Activated CD4-positive, alpha-beta T cell treated with anti-CD3 and anti-CD28 coated beads, Interleukin-2, amount 50 U/mL, for 1 hour (primary cell): ENCODE measurements at regions not wholly inside any gene's neighbourhood (a gene's known extent, or its start where the extent isn't known, plus 50 kb on each side); places are given as distances from the start of the nearest gene placed in this dataset.

ENCODE experiments used
- DNase-seq: peaks from one replicate; pipeline ENCODE4 v3.0.0-alpha.2; 2020

- no peak for DNase-seq
Measured at GRCh38 chr1:209506101-209506500, 77.4 kb upstream of the CAMK1G start.

- DNase-seq: no peak
Measured at GRCh38 chr1:209509039-209509438, 74.5 kb upstream of the CAMK1G start.

DNA sequence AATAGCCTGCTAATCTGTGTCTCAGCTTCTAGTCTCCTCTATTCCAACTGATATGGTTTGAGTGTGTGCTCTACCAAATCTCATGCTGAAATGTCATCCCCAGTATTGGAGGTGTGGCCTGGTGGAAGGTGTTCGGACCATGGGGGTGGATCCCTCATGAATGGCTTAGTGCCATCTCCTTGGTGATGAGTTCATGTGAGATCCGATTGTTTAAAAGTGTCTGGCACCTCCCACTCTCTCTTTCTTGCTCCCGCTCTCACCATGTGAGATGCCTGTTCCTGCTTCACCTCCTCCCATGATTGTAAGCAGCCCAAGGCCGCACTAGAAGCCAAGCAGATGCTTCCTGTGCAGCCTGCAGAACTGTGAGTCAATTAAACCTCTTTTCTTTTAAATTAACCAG, 73.5 kb upstream of the CAMK1G start:
- DNase-seq: no peak

GRCh38 chr1:209511169-209511568, 72.3 kb upstream of the CAMK1G start:
- no peak for DNase-seq

- no peak for DNase-seq
Measured at GRCh38 chr1:209512821-209513220, 70.7 kb upstream of the CAMK1G start.

- no peak for DNase-seq
Measured at GRCh38 chr1:209513226-209513625, 70.3 kb upstream of the CAMK1G start.

GRCh38 chr1:209516771-209517680, 66.5 kb upstream of the CAMK1G start:
- DNase-seq: no peak

DNA sequence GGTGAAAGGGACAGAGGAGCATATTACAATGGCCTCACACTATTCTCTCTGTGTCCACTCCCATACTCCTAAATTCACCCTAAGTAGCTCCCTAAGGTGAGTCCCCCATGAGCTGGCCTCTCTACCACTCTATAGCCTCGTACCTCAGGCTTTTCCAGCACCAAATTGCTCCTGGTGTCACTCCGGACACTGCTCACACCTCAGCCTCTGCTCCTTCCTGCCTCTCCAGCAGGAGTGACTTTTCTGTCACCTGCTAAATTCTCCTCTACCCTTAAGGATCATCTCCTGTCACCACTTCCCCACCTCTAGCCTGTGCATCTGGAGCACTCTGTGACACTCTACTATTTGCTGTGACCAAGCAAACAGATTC, 65.8 kb upstream of the CAMK1G start:
- no peak for DNase-seq

- no peak for DNase-seq
Measured at GRCh38 chr1:209519786-209520185, 63.7 kb upstream of the CAMK1G start.

- no peak for DNase-seq
Measured at GRCh38 chr1:209522826-209523225, 60.7 kb upstream of the CAMK1G start.

DNA sequence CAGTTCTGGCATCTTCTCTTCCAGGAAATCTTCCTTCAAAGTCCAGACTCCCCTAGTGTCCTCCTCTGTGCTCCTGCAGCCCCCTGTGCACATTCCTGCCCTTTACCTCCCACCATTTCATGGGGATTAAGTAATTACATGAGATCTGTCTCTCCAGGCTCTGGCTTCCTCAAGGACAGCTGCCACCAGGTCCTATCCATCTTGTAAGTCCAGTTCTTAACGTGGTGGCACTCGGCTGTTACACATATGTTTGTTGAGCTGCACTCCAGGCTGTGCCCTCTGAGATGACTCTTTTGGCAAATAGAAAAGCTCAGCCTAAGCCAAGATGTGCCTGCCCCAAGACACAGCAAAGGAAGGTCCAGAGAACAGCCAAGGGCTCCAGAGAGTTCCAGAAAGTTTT, 57.4 kb upstream of the CAMK1G start:
- no peak for DNase-seq

GRCh38 chr1:209527372-209527771, 56.1 kb upstream of the CAMK1G start:
- DNase-seq: no peak

- DNase-seq: no peak
Measured at GRCh38 chr1:209527993-209528717, 55.4 kb upstream of the CAMK1G start.

- no peak for DNase-seq
Measured at GRCh38 chr1:209529233-209529632, 54.3 kb upstream of the CAMK1G start.

GRCh38 chr1:209531006-209531405, 52.5 kb upstream of the CAMK1G start:
- no peak for DNase-seq

- DNase-seq: no peak
Measured at GRCh38 chr1:209531549-209531948, 52.0 kb upstream of the CAMK1G start.
